HEK293T (cell line): ENCODE measurements at regions not wholly inside any gene's neighbourhood (a gene's known extent, or its start where the extent isn't known, plus 50 kb on each side); places are given as distances from the start of the nearest gene placed in this dataset.

Experiments
- CTCF ChIA-PET: fragments of 350-600 bp; formaldehyde crosslinking; extraction: SDS; loops from one replicate; lab custom pipeline; 2021; ENCODE audit warnings: antibody characterized with exemption, inconsistent platforms; lab: Yijun Ruan, JAX
- POLR2A ChIA-PET: fragments of 350-600 bp; formaldehyde crosslinking; extraction: SDS; loops from one replicate; lab custom pipeline; 2020; ENCODE audit warnings: antibody characterized with exemption, inconsistent platforms; lab: Yijun Ruan, JAX
- DNase-seq: peaks from one replicate; pipeline ENCODE4 v3.0.0; 2012; ENCODE audit warnings: mixed read lengths; ENCODE audit errors: extremely low spot score
- ARNT ChIP-seq: fragments of 450-650 bp; IDR thresholded peaks from 2 replicates; pipeline ENCODE4 v1.6.1; 2017; ENCODE audit warnings: mild to moderate bottlenecking
- BHLHE40 ChIP-seq: fragments of 450-650 bp; IDR thresholded peaks from 2 replicates; pipeline ENCODE4 v1.6.1; 2016; ENCODE audit warnings: mild to moderate bottlenecking, moderate library complexity, borderline replicate concordance
- CTBP1 ChIP-seq: fragments of 450-650 bp; IDR thresholded peaks from 2 replicates; pipeline ENCODE4 v1.6.1; 2016; ENCODE audit warnings: borderline replicate concordance
- ELF4 ChIP-seq: fragments of 450-650 bp; IDR thresholded peaks from 2 replicates; pipeline ENCODE4 v1.6.1; 2017; ENCODE audit warnings: antibody characterized with exemption
- FOXA1 ChIP-seq: fragments of 450-650 bp; IDR thresholded peaks from 2 replicates; pipeline ENCODE4 v1.6.1; 2016; ENCODE audit warnings: mild to moderate bottlenecking
- FOXK2 ChIP-seq: fragments of 450-650 bp; IDR thresholded peaks from 2 replicates; pipeline ENCODE4 v1.6.1; 2016; ENCODE audit warnings: mild to moderate bottlenecking
- FOXM1 ChIP-seq: fragments of 450-650 bp; IDR thresholded peaks from 2 replicates; pipeline ENCODE4 v1.6.1; 2017; ENCODE audit warnings: mild to moderate bottlenecking, borderline replicate concordance
- HDGF ChIP-seq: fragments of 450-650 bp; IDR thresholded peaks from 2 replicates; pipeline ENCODE4 v1.6.1; 2017; ENCODE audit warnings: antibody characterized with exemption, borderline replicate concordance
- L3MBTL2 ChIP-seq: fragments of 450-650 bp; conservative IDR thresholded peaks from 2 replicates; pipeline ENCODE4 v1.6.1; 2016; ENCODE audit warnings: mild to moderate bottlenecking
- LEF1 ChIP-seq: fragments of 450-650 bp; IDR thresholded peaks from 2 replicates; pipeline ENCODE4 v1.6.1; 2017; ENCODE audit warnings: mild to moderate bottlenecking, borderline replicate concordance
- NFRKB ChIP-seq: fragments of 450-650 bp; IDR thresholded peaks from 2 replicates; pipeline ENCODE4 v1.6.1; 2016; ENCODE audit warnings: mild to moderate bottlenecking, moderate library complexity
- PKNOX1 ChIP-seq: fragments of 450-650 bp; IDR thresholded peaks from 2 replicates; pipeline ENCODE4 v1.6.1; 2016
- SP1 ChIP-seq: fragments of 450-650 bp; IDR thresholded peaks from 2 replicates; pipeline ENCODE4 v1.6.1; 2017
- SUZ12 ChIP-seq: fragments of 450-650 bp; IDR thresholded peaks from 2 replicates; pipeline ENCODE4 v1.6.1; 2016; ENCODE audit warnings: mild to moderate bottlenecking
- TARDBP ChIP-seq: fragments of 450-650 bp; IDR thresholded peaks from 2 replicates; pipeline ENCODE4 v1.6.1; 2016
- ZNF384 ChIP-seq: fragments of 450-650 bp; IDR thresholded peaks from 2 replicates; pipeline ENCODE4 v1.6.1; 2016

- DNase-seq = no peak
- TF ChIP-seq FOXK2 (no peak), L3MBTL2 (no peak), FOXA1 (no peak), TARDBP (no peak), PKNOX1 (no peak), ELF4 (no peak), NFRKB (no peak), ARNT (no peak), LEF1 (no peak), ZNF384 (no peak), FOXM1 (no peak), SP1 (no peak), SUZ12 (no peak), CTBP1 (no peak)
- ChIA-PET CTCF (no interaction called here), POLR2A (no interaction called here)
Observed at GRCh38 chr2:46841621-46842020, 74.0 kb downstream of the MCFD2 start.

DNA sequence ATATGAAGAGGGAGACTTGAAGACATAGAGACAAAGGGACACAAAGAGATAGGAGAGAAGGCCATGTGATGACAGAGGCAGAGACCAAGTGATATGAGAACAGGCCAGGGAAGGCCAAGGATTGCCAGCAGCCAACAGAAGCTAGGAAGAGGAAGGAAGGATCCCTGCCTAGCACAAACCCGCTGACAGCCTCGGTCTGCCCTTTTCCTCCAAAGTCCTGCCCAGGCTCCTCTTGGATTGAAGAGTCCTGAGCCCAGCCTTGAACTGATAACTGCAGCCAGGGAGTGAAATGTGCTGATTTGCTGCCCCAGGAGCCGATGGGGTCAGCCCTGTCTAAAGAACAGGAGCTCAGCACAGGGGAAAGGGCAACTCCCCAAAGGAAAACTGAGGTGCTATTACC, 76.6 kb downstream of the MCFD2 start:
- TF ChIP-seq L3MBTL2 (no peak), TARDBP (no peak), FOXM1 (no peak), SP1 (no peak), BHLHE40 (no peak), ELF4 (no peak), HDGF (no peak), ZNF384 (no peak), ARNT (no peak), SUZ12 (no peak), PKNOX1 (no peak), NFRKB (no peak), CTBP1 (no peak), FOXA1 (no peak)
- ChIA-PET CTCF (no interaction called here), POLR2A (no interaction called here)
- no peak for DNase-seq

- TF ChIP-seq TARDBP (no peak), FOXA1 (no peak), CTBP1 (no peak), ZNF384 (no peak), ARNT (no peak), NFRKB (no peak), PKNOX1 (no peak), L3MBTL2 (no peak), SUZ12 (no peak), HDGF (no peak), BHLHE40 (no peak), SP1 (no peak), ELF4 (no peak), FOXK2 (no peak), FOXM1 (no peak), LEF1 (no peak)
- ChIA-PET POLR2A (no interaction called here), CTCF (no interaction called here)
- no peak for DNase-seq
Observed at GRCh38 chr2:46837704-46838103, 77.9 kb downstream of the MCFD2 start.

DNA sequence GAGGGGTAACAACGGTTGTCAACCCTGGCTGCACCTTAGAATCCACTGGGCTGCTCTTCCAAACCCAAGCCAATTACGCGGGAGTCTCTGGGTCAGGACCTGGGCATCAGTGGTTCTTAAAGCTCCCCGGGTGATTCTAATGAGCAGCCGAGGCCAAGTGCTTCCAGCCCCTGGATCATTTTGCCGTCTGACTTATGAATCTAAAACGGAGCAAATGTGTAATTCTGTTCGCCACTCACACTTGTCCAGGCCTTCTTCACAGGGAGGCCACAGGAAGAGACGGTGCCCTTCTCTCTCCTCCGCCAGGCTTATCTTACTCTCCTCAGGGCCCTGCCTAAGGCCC, 78.5 kb downstream of the MCFD2 start:
- ChIA-PET POLR2A (no interaction called here), CTCF (no interaction called here)
- TF ChIP-seq FOXA1 (no peak), SUZ12 (no peak), ARNT (no peak), HDGF (no peak), PKNOX1 (no peak), FOXM1 (no peak), SP1 (no peak), ZNF384 (no peak), NFRKB (no peak), BHLHE40 (no peak), TARDBP (no peak), CTBP1 (no peak), ELF4 (no peak), FOXK2 (no peak), LEF1 (no peak), L3MBTL2 (no peak)
- no peak for DNase-seq

- TF ChIP-seq FOXM1 (no peak), TARDBP (no peak), ZNF384 (no peak), FOXA1 (no peak)
- no peak for DNase-seq
- ChIA-PET CTCF (no interaction called here), POLR2A (no interaction called here)
Observed at GRCh38 chr2:46836295-46837111, 79.1 kb downstream of the MCFD2 start.

DNA sequence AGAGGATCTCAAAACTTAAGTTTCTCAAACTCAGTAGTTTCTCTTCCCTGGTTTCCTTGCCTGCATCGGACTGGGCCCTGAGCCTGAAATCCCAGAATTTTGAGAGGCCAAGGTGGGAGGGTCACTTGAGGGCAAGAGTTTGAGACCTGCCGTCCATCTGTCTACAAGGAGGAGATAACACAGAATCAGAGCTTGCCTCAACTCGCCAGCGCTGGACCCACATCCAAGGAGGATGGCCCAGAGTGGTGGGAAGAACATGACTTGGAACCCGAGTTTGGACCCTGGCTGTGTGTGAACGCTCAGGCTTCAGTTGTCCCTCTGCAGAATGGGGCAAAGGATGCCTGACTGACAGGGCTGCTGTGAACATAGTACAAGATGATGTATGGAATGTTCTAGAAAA, 80.1 kb downstream of the MCFD2 start:
- ChIA-PET POLR2A (no interaction called here), CTCF (no interaction called here)
- TF ChIP-seq ELF4 = no peak
- no peak for DNase-seq
